GM20431 (cell line): ENCODE measurements at regions not wholly inside any gene's neighbourhood (a gene's known extent, or its start where the extent isn't known, plus 50 kb on each side); places are given as distances from the start of the nearest gene placed in this dataset.

Experiments
- in situ Hi-C: fragments of 300-500 bp; cut with MseI, MboI; formaldehyde crosslinking; loops from one replicate; pipeline ENCODE4 v1.15.0; 2020; ENCODE audit warnings: low sequenced_read_pairs; ENCODE audit not compliant: unreplicated experiment

DNA sequence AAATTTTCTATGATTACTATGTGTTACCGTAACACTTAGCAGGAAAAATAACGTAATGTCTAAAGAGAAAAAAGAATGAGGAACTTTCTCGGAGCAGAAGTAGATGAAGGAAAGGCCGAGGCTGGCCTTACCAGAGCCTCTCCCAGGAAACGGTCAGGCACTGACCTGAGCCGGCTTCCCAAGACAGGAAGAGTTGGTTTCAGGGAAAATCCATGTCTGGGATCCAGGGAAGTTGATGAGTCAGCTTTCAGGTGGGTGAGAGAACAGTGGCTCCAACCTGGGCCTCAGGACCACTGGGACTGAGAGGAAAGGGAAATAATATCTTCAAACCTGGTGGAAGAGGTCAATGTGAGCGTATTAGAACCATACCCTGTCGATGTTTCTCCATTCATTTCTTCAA is 93.3 kb upstream of the UBL3 start:
- in situ Hi-C loops = no loop called here

DNA sequence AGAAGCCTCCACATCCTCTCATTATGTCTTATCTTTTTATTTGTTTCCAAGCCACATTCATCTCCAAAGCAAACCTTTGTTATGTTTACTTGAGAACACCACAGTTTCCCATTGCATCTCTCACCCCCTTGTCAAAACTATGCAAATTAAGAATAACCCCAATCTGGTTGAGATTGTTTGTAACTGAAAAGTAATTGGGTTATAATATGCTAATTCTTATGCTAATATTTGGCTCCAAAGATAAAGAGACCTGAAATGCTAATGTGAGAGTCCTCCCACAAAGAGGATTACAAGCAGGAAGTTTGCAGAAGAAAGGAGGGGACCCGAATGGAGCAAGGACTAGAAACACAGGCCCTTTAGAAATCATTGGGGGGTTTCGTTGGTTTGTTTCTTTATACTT is 92.9 kb upstream of the UBL3 start:
- in situ Hi-C loops = no loop called here

DNA sequence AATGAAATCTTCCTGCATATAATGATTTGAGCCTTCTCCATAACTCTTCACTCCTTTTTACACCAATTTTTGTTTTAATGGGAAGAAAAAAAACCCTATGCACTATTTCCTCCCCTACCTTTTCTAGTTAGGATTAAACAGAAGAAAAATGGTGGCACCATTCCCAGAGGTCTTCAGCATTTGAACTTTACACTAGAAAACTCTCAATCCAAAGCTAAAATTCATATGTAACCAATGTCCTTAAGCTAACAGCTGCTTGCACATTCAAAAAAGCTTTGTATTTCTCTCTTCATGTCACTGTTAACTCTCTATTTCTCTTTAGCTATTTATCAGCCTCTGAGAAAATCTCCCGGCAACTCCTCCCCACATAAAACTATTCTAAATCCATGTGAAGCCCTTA is 90.3 kb upstream of the UBL3 start:
- in situ Hi-C loops = no loop called here

DNA sequence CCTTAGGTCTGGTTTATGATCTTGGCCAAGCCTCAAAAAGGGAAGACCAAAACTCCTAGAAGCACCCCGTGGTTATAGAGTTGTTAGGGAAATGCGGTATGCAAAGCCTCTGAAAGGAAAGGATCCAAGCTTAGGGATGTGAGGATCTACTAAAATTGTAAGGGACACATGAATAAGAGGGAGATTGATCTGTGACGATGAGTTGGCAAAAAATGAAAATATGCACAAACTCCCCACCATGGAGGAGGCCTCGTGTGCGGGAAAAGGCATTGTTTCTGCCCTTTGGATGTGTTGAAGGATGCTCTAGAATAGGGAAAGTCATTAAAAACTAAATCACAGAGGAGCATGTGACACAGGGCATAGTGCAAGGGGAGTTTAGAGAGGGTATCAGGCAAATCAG is 88.7 kb upstream of the UBL3 start:
- in situ Hi-C loops = no loop called here

DNA sequence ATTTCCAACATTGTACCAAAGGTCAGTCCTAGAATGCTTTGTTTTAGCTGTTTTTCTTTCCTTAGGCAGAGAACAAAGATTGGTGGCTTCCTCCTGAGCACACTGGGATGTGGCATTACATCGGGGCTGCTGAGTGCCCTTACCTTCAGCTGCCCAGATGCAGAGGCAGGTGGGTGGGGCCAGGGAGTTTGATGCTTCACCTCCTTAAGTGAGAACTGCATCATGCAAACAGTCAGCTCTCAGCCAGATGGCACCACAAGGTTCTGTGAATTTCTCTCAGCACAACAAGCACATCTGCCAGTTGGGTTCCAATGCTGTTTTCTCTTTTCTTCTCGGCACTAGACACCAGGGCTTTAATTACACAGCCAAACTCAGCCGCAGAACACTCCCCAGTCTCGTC is 87.4 kb upstream of the UBL3 start:
- in situ Hi-C loops = no loop called here

DNA sequence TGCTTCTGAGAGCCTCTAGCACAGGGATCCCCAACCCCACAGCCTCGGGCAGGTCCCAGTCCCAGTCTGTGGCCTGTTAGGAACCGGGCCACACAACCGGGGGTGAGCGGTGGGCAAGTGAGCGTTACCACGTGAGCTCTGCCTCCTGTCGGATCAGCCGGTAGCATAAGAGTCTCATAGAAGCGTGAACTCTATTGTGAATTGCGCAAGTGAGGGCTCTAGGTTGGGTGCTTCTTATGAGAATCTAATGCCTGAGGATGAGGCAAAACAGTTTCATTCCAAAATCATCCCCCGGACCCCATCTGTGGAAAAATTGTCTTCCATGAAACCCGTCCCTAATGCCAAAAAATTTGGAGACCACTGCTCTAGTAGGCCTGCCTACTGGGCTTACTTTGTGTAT is 87.0 kb upstream of the UBL3 start:
- in situ Hi-C loops = no loop called here

DNA sequence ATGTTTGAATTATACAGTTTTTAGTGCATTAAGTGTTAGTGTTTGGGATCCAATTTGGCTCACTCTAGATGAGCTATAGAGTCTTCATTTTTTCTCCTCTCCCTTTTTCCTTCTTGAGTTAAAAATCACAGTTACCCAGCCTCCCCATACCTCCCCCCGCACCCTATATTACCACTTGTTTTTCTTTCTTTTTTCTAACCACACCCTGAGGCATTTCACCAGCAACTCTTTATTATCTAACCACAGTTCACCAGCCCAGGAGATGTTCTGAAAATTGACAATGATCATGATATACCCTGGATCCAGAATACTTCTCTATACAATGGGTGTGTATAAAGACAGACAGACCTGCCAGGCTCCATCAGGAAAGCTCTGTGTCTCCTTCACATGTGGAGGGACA is 86.5 kb upstream of the UBL3 start:
- in situ Hi-C loops = no loop called here

DNA sequence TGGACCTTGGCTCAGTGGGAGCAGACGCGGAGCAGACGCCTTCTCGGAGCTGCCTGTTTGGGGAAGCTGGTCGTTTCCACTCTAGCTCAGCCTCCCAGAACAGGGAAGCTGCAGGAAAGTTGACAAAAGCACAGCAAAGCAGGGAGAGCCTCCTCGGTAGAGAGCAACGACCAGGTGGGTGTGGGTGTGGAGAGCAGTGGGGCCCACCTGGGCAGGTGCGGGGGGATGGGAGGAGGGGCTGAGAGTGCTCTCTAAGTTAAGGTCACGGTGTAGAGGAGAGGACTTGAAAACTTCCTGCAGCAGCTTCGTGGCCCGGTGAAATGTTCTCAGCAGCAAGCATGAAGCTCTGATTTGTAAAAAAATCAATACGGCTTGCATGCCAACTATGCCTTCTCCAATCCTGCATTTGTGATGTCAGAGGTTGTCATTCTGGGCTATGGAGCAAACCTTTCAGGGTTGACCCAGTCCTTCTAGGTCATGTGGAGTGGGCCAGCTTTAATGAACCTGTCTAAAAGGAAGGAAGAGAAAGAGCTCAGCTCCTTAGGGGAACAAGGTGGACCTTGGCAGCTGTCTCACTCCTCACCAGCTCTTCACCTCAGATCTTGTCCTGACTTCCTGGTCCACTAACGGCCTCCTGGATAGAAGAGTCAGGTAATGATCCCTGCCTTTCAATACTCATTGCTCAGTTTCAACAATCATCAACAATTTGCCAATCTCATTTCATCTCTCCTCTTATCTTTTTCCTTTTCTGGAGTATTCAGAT is 85.8 kb upstream of the UBL3 start:
- in situ Hi-C loops = no loop called here

DNA sequence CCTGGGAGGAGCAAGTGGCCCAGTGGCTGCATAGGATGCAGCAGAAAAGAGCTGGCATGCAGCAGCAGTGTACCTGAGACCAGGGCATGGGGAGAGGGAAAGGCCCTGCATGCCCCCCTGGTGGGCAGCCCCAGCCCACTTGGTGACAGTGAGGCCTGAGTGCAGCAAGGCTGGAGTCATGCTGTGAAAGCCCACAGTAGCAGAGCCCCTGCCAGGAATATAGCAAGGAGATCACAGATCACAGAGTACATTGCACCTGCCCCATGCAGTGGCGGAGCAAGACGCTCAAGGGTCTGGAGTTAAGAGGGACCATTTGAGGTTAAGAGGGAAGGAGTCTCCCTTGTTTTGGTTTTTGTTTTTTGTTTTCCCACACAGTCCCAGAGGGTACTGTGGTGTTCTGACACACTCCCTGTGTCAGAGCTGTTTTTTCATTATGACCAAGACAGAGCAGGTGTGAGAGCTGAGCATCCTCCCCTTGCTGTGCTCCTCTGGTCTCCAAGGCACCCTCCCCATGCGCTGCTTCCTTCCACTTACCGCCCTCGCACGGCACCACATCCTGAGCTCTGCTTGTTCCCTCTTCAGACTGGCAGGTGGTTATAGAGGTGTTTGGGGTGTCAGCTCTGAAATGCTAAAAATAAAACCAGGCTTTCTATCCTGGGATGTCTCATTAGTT is 85.0 kb upstream of the UBL3 start:
- in situ Hi-C loops = no loop called here

DNA sequence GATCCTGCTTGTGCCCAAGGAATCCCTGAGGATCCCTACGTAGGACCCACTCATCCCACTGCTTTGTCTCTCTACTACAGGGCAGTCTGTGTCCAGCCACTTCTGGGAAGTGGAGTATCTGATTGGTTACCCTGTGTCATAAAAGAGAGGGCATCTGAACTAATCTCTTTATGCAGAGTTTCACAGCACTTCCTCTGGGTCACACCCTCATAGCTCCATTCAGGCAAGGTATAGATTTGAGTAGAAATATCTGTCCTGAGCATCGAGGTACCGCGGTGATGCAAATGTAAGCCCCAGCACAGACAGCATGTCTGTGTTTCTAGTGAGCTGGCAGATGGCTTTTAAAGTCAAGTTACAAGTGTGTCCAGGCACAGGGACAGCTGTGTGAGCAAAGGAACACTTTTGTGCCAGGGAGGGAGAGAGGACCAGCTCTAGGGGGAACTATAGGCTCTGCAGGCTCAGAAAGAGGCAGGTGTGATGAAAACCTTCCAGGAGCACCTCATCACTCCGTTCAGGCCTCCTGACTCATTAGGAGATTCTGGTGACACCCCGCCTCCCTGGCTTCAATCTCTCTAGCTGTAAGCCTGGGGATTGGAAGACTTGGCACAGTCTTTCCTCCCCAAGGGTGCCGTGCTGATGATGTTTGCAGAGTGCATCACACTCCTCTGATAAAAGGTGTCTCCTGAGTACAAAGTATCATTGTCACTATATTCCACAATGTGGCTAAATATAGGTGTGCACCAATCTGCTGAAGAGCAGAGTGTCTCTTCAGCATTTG is 84.3 kb upstream of the UBL3 start:
- in situ Hi-C loops = no loop called here

DNA sequence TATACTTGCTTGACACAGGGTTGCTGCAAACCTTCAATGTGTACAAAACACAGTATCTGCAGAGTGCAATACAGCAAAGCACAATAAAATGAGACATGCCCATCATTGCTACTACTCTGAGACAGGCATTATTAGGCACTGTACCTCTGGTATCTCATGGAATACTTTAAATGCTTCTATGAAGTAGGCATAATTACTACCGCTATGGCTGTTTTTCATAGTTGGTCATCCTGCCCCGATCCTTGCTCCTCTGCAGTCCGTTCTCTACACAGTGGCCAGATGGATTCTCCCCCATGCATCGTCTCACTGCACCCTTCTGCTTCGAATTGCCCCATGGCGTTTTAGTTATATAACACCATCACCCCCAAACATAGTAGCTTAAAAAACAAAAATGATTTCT is 83.0 kb upstream of the UBL3 start:
- in situ Hi-C loops = no loop called here

DNA sequence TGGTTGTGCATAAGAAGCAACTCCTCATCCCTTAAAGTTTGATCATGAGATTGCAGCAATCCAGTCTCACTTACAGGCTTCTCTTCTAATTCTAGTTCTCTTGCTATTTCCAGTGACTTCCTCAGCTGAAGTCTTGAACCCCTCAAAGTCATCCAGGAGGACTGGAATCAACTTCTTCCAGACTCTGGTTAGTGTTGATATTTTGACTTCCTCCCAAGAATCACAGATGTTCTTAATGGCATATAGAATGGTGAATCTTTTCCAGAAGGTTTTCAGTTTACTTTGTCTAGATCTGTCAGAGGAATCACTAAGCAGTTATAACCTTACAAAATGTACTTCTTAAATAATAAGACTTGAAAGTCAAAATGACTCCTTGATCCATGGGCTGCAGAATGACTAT is 81.3 kb upstream of the UBL3 start:
- in situ Hi-C loops = no loop called here

DNA sequence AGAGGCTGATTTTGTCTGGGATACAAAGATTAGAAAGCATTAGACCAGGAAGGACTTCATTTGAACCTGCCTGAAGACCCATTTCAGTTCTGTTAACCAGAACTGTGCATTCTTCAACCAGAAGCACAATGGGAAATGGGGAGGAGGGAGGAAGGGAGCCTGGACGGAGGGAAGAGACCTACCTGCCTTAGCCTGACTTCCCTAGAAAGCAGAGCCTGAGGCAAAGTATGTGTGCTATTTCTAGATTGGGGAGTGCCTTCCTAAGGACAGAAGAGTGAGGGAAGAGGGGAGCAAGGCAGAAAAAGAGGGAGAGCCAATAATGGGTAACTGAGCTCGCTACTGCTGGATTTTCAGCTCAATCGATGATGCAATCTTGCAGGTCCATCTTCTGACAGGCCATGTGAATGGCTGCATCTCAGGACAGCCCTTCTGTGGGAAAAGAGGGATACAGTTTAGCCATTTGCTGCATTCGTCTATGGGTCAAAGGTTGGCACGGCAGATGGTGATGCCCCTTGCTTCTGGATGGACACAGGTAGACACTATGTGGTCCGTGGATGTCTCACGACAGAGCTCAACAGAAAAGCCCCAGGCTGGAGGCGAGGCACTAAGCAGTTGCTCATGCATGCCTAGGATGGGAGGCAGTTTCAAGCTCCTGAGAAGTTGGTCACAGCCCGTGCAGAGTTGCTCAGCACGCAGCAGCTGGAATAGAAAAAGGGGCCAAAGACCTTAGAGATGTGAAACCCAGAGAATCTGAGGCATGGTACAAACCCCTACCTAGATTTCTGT is 78.8 kb upstream of the UBL3 start:
- in situ Hi-C loops = no loop called here

DNA sequence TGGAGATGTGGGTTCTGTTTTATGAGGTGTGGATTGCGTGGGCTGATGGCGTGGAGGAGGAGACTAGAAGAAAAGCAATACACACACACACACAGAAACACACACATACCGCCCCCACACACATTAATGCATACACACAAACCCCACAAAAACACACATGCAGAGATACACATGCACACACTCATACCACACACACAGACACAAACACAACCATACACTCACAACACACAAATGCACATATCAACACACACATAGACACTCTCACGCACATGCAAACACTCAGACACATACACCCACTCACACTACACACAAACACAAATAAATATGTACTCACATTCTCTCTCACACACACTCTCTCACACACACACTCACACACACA is 75.7 kb upstream of the UBL3 start:
- in situ Hi-C loops = no loop called here

DNA sequence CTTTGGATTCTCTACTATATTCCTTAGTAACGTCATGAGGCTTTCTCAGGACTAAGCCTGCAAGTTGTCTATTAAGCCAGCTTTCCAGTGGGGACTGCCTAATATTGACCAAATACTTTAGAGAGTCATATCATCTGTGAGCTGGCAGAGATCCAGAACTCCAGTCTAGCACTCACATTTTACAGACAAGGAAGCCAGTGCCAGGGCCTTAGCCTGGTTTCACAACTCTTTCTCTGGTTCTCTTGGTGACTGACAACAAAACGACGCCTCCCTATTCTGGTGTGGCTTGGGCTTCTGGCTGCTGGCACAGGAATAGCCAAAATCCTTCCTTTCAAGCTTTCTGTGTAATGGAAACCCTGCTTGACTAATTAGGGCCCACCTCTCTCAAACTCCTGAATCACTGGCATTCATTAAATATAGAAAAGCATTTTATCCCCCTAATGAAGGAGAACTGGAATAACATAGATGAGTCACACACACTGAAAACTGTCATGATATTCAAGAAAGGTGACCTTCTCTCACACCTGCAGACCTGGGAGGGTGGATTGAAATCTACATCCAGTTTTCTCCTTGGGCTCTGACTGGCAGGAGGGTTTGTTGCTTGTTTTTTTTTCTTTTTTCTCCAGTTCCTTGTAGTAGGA is 75.2 kb upstream of the UBL3 start:
- in situ Hi-C loops = no loop called here

DNA sequence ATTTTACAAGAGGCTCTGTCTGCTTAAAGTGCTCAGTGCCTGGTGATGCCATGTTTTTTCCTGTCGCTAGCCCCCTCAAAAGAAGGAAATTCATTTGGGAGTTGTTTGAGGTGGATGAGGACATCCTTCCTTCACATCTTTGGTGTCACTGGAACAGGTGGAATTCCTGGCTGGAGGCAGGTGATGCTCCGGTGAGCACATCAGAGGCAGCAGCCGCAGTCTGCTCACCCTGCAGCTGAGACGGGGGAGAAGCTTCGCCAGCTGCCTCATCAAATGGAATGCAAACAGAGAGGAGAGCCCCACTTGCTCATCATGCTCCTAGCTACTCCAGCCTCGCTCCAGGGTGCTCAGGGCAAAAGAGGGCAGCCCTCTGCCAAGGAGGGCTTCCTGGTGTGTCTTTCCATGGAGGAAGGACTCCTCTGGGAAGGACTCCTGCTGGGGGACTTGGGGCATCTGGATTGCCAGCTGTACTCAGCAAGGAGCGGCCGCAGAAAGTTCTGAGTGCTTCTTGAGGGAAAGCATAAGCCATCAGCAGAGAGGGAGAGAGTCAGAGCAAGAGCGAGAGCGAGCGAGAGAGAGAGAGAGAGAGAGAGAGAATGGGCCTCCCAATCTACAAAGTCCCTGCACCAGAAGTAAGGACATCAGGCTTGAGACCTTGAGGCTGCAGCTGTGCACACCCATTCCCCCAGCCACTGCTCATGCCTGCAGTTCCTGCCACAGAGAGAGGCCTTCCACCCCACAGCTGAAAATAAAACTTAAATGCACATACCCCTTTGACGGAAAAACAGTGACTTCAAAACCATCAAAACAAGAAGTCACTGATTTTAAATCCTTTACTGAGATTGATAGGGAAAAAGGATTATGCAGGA is 74.3 kb upstream of the UBL3 start:
- in situ Hi-C loops = no loop called here

DNA sequence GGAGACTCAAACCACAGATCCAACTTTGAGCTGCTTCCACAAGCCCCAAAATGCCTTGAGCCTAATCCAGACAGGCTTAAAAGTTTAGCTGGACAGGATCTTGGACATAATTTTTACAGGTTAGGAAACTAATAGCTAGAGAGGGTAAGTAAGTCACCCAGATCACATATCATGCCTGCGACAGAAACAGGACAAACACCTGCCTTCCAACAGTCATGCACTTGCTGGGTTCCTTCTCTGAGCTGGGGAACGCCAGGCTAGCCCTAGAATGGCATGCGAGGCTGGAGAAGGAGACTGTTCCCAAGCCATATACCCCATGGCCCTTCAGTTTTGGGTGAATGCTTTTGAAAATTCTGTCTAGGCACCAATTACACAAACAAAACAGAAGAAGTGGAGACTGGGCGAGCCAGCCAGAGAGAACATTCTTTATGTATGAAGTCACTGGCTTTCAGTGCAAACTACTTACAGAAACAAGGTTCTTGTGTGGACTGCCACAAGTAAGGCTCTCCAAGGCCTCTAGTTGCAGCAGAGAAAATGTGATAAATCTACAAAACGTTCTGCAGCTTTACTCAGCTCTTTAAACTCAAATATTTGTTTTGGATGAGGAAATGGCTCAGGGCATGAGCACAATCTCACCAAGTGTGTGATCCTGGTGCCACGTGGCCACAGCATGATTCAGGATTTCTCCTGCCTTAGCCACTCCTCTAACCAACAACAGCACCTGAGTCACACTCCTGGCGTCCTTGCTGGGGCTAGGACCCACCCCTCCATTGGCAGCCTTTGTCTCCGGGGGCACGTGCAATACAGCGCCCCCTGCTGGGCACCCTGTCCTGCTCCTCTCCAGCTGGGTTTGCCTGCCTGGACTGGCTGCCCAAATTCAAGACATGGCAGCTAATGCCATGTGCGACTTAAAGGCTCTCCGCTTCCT is 73.4 kb upstream of the UBL3 start:
- in situ Hi-C loops = no loop called here

DNA sequence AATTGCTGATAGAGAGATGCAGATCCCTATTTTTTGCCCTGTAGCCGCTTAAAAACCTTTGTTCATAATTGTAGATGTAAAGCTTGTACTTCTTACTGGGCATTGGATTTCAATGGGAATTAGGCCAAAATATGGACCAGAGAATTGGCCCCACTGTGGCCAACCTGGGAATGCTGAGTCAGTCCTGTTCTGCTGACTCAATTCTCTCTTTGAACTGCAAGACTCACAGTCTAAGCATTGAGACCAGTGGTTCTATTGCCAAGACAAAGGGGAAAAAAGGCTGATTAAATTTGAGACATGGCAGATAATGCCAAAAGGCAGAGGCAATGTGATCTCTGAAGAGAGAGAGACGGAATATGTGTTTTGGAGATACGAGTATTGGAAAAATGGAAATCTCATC is 72.5 kb upstream of the UBL3 start:
- in situ Hi-C loops = no loop called here
